Renal cortical epithelial cell (primary cell): ENCODE measurements at regions not wholly inside any gene's neighbourhood (a gene's known extent, or its start where the extent isn't known, plus 50 kb on each side); places are given as distances from the start of the nearest gene placed in this dataset.
A peak's percentile ranks its signal among the peaks of the same experiment; 100 is the strongest.
"Not testable (repeated sequence)": the region's sequence is repeated elsewhere in the genome, so short reads cannot be mapped to it uniquely, and the experiment has no call there.

Experiments
- DNase-seq: peaks from one replicate; pipeline ENCODE4 v3.0.0-alpha.2; 2011; ENCODE audit warnings: low read depth

DNA sequence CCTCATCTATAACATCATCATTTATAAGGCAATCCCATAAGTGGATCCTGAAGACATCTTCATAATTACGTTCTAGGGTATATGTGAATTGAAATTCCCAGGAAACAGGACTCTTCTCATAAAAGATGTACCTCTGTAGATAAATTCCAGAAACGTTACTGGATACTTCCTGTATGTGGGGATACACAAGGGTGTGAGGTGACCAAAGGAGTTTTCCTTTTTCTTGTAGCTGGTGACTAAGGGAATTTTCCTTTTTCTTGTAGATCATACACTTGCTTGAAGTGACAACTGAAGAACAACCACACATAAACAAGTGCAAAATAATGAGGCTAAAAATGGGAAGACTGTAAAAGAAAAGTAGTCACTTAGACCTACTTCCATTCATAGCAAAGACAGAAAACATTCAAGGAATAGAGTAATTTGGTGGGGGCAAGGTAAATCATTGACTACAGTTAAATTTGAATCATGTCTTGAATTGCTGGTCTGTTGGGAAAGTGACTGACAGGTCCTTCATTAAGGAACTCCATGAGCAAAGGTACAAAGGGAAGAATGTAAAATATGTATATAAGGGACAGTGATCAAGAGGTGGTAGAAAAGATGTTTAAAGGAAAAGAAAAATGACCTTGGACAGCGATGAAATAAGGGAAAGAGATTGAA lies 53.2 kb upstream of the UBE2E3 start:
- peak; percentile 60 for DNase-seq

DNA sequence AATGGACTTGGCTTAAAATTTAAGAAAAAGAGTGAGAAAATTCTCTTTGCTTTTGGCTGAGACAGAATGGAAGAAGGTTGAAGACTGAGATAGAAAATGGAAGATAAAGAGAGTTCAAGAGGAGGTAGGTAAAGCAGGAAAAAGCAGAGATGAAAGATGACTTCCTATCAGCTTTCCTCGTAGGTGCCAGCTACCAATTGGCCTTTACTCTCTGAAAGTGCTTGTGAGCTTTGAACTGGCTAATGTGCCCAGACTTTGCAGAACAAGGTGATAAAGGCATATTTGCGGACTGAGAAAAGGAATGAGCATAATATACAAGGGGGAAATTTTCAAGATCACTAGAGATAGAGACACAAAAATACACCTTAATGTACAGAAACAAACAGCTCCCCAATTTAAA lies 54.7 kb upstream of the UBE2E3 start:
- no peak for DNase-seq

DNA sequence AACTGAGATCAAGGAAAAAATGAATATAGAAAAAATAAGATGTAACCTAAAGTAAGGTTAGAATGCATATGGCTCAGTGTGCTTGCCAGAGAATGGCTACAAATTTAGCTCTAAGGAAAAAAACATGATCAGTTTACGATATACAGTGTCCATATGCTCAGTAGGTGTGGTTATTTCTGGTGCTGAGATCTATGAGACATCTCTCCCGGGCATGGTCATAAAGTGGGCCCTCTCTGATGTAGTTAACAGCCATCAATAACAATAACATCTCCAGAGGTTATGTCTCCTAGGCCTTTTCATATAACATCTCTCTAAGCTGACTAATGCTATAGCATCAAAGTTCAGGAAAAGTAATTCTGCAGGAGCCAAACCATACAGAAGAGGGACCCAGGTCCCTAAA lies 56.3 kb upstream of the UBE2E3 start:
- DNase-seq = no peak

DNA sequence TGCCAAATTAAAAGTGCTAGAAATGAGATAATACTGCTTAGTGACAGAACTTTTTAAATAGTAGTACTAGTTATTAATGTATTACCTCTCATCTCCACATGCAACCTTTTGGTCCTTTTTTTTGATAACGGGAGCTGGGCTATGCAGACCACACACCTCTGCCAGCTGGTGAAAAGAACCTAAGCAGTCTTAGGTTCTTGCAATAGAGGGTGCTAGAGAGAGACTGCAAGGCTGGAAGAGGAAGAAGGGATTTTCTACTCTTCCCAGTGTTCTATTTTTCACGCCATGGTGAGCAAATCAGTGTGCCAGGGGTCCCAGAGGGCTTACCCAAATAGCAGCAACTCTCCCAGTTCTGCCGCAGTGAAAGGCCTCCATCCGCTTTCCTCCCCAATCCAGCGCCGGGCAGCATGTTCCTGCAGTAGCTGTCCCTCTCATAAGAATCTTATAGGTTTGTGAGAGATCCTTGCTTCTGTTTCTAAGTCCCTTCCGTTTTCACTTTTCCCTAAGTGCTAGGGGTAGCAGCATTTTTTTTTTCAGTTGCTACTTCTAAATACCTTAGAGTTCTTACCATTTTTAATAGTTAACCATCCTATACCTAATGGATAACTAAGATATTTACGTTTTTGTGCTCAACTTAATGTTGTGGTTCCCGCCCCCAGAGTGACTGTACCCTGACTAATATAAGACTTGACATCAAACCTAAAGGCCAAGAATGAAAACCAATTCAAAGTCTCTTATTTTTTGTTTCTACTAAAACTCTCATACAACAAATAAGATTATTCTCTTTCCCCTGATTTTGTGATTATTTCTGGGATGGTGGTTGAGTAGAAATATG lies 69.4 kb upstream of the UBE2E3 start:
- DNase-seq = peak; percentile 66

DNA sequence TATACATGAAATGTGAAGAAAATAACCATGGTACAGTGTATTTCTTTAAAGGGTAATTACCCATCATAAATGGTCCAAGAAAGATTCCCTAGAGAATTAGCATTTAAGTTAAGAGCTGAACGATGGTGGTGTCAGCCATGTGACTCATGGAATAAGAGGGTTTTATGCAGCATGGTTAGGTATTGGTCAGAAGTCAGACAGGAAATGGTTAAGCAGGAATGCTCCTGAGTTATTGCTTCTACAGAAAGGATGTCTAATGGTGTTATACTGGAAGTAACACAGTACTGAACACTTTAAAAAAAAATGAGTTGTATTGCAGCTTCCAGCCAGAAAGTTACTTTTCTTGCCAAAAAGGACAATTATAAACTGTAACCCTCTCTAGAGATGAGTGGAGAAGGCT lies 72.7 kb upstream of the UBE2E3 start:
- DNase-seq = peak; percentile 77

DNA sequence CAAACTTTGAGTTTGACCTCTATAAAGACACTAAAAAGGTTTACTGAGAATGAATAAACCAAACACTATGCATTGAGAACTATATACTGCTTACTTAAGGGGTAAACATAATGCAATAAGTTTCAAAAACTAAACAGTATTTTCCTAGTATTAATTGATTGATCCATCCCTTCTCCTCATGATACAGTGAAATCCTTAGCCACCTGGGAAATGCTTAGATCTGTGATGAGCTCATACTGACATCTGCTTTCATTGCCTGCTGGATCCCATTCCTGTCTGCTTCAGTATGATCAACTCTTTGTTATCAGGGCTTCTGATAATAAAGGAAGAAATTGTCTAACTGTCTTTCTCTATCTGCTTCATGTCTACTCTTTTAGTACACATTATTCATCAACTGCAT lies 74.9 kb upstream of the UBE2E3 start:
- no peak for DNase-seq

DNA sequence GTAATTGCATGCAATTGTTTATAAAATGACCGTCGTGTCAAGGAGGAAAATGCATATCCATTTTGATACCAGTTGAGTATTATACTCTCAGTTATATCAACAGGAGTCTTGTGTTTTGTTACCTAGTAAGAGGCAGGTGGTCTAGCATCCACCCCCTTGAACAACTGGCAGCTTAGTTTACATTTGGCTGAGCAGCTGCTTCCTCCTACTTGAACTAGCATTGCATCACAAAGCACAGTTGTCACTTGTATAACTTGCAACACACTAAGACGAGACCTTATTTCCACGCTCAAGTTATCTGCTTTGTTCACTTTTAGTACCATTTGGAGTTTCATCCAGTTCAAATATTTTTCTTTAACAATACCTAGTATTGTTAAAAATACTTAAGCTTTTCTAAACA lies 75.4 kb upstream of the UBE2E3 start:
- no peak for DNase-seq

DNA sequence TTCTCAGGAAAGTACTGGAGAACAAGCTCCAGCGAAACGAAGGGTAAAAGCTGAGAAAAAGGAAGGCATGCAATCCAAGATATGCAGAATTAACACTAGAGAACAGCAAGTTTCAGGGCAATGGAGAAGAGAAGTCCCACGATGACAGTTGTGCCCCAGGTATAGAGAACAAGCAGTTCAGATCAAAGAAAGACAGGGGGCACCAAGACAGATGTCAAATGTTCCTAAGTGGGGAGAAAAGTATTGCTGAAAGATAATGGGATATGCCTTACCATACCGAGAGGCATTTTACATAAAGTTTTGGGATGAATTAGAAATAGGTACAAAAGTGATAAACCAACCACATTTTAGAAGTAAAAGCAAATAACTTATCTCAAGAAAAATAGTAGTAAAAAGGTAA lies 79.1 kb upstream of the UBE2E3 start:
- DNase-seq = no peak

DNA sequence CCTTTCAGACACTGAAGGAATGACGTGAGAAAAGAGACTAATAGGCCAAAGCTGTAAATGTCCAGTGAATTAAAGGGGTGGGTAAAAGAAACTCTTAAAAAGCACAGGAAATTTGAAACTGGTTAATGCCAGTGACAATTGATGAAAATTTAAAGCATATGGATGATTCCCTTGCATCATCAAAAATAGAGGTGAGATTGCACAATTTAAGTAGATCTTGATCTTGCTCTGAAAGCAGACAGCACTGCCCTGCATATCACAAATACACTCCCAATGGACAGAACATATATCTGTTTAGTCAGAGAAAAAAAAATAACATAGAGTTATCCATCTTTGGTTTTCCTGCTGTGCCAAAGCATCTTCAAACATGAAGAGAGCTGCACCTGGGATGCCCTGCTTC lies 86.7 kb upstream of the UBE2E3 start:
- no peak for DNase-seq

DNA sequence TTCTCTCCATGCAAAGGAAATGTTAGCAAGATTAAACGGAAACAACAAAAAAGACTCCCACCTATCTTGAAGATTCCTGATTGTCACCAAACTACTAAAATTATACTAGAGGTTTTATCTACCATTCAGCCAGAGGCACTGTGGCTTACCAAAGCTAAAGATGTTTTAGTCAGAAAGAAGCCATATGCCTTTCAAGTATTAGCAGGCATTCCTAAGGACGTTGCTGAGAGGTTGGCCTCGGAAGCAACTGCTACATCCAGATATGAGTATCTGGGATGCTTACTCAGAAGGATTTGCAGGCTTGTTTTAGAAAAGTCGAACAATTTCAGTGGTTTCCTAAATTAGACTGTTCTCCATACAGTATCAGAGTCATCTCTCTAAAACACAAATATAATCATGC lies 88.3 kb upstream of the UBE2E3 start:
- no peak for DNase-seq

DNA sequence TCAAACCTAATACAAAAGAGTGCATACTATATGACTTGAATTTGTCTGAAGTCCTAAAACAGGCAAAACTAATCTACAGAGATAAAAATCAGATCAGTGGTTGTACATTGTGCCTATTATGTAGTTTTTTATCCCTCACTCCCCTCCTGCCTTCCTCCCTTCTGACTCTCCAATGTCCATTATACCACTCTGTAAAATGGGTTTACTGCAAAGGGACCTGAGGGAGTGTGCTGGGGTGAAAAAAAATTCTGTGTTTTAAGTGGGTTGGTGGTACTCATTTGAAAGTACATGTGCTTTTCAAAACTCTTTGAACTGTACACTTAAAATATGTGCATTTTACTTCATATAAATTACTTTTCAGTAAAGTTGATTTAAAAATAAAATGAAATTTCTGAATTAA lies 89.0 kb upstream of the UBE2E3 start:
- no peak for DNase-seq

DNA sequence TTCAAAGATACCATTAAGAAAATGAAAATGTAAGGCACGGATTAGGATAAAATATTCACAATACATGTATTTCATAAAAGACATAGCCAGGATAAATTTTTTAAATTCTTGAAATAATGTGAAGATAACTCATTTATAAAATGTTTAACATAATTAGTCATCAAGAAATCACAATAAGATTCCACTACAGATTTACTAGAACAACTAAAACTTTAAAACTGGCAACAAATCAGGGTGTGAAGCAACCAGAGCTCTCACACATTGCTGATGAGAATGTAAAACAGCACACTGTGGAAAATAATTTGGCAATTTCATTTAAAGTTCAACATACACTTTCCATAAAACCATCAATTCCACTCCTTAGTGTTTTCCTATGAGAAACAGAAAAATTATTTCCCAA lies 89.6 kb upstream of the UBE2E3 start:
- DNase-seq = peak; percentile 47

DNA sequence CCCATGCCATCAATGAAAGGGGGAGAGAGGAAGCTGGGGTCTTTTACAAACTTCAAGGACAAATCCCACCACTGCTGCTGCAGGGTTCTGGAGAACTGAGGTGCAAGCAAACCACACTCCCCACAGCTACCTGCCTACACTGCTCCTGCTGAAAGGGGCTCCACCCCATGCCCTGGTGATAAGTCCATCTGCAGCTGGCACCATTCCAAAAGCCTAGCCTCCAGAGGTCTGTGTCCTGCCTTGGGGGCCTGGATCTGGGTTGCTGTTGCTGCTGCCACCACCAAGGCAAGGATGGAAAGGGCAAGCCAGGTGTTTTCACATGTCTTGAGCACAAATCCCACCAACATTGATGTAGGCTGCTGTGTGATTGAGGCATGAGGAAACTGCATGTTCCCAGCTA lies 97.4 kb upstream of the UBE2E3 start:
- no peak for DNase-seq

DNA sequence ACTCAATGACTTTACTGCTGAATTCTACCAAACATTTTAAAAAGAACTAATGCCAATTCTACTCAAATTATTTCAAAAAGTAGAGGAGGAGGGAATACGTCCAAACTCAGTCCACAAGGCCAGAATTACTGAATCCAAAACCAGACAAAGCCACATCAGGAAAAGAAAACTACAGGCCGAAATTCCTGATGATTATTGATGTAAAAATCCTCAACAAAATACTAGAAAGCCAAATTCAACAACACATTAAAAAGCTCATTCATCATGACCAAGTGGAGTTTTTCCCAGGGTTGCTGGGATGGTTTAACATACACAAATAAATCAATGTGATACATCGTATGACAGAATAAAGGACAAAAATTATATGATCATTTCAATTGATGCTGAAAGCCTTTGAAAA lies 103.9 kb upstream of the UBE2E3 start:
- no peak for DNase-seq

DNA sequence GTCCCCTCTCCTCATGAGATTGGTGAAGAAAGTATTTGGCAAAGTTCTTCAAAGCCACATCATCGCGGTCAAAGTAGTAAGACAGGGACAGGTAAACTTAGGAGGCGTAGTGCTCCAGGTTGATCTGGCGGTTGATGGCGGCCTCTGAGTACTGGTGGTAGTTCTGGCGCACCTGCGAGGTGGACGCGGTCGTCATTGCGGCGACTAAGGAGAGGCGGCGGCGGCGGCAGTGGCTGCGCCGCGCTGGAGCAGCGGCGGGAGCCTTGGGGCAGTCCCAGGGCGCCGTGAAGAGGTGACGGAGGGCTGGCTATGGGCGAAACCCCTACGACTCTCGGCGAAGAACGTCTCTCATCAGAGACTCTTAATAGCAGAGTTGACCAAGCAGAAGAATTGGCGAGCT lies 107.2 kb upstream of the UBE2E3 start:
- DNase-seq = no peak

DNA sequence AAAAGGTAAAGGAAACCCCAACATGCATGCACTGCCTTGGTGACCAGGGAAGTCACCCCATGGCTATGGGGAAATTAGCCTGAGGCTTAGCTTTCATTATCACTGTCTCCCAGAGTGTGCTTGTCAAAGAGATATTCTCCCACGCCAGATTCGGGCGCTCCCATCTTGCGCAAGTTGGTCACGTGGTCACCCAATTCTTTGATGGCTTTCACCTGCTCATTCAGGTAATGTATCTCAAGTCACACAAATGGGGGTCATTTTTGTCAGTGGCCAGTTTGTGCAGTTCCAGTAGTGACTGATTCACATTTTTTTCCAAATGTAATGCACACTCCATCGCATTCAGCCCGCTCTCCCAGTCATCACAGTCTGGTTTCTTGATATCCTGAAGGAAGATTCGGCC lies 107.6 kb upstream of the UBE2E3 start:
- DNase-seq = not testable (repeated sequence)

DNA sequence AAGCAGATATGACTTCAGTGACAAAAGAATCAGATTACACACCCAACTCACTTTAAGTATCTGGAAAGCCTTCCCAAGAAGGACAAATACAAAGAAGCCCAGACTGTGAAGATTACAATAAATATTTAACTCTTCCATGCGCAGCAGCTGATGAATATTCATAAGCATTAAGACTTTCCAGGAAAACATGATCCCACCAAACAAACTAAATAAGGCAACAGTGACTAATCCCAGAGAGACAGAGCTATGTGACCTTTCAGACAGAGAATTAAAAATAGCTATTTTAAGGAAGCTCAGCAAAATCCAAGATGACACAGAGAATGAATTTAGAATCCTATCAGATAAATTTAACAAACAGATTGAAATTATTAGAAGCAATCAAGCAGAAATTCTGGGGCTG lies 108.2 kb upstream of the UBE2E3 start:
- DNase-seq = peak; percentile 41

DNA sequence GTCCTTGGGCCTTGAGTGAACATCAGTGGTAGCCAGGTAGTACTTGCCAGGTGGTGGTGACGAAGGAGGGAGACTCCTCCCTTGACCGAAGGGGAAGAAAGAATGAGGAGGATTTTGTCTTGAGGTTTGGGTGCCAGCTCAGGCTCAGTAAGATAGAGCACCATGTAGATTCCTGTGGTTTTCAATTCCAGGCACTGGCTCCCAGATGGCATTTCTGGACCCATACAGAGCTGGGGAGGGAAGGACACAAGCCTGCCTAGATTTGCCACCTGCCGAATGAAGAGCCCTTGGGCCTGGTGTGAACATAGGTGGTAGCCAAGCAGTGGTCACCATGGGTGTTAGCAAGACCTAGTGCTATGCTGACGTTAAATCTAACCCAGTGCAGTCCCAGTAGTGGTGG lies 108.8 kb upstream of the UBE2E3 start:
- DNase-seq = no peak

DNA sequence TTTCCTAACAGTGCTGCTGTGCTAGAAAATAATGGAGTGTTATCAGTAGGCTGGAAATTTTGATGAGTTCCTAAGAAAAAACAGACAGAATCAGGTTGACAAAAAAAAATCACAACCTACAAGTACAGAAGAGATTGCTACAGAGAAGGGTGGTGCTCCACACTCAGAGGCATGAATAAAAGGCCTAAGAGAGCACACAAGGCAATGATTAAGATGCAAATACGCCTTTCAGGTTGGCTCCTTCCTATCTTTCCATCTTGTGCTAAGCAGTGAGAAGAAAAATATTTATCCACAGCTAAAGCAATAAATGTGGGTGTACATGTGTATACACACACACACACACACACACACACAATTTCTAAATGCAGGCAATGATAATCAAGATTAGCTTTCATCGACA lies 130.6 kb upstream of the UBE2E3 start:
- no peak for DNase-seq

DNA sequence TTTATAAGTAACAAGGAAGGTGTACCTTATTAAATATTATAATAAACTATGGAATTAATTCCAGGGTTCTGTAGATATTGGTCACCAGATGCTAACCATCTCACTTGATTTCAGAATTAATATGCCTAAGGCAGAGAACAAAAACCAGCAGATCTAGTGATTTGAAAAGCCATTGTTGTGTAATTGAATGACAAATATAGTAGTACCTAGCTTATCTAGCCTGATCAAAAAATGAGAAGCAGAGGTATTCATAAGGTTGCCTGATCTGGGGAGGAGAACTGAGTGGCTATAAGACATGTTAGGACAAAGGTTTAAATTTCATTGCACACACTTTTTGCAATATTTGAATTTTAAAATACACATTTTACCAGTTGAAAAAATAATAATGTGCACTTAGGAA lies 132.0 kb upstream of the UBE2E3 start:
- DNase-seq = no peak

DNA sequence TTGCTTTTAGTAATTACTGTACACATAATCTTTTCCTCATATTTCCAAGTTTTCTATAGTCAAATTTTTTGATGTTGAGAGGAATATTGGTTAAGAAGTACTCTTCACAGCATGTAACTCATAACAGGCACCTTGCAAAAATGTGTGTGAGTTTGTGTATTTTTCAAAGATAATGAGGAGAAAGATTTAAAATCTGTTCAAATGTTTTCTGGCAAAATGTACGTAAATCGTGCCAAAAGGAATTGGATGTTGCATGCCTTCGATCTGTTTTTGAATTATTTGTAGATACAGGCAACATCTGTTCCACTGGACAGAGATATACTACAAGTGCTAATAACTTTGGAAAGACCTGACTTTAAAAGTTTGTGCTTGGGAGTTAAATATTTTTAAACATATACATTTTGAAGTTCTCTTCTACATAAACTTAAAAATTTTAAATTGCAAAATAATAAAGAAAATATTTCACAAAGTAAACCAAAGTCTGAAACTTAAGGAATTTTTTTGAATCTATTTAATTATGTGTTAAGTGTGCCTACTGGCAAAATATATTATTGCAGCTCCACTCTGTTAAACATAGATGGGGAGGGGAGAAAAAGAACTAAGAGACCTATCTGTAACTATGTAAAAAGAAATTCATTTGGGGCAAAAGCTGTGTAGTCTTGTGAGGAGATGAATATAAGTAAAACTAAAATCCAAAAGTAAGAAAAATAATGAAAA lies 133.5 kb upstream of the UBE2E3 start:
- no peak for DNase-seq

DNA sequence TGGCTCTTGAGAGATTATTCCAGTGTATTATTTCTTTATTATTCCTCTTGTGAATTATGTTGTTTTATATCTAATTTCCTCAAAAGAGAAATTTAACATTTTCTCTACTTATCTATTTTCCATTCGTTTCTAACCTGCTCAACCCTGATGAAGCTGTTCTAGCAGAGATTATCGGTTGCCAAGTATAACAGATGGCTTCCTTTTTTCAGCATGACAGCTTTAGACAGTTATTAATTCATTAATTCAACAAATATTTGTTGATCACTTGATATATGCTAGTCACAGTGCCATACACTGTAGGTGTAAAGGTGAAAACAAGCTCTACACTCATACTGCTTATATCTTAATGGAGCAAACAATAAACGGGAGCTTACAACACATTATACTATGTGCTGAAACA lies 137.9 kb upstream of the UBE2E3 start:
- DNase-seq = no peak

DNA sequence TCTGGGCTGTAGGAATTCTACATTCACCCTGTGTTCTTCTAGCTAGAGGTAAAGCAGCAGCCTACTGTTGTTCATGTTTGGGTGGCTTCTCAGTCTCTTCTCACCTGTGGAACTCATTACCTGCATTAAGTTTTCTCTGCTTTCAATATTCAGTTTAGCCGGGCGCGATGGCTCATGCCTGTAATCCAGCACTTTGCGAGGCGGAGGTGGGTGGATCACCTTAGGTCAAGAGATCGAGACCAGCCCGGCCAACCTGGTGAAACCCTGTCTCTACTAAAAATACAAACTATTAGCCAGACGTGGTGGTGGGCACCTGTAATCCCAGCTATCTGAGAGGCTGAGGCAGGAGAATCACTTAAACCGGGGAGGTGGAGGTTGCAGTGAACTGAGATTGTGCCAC lies 139.8 kb upstream of the UBE2E3 start:
- DNase-seq = no peak
